GM12874 (cell line): ENCODE measurements at regions not wholly inside any gene's neighbourhood (a gene's known extent, or its start where the extent isn't known, plus 50 kb on each side); places are given as distances from the start of the nearest gene placed in this dataset.

ENCODE experiments used
- CTCF ChIP-seq: IDR thresholded peaks from 2 replicates; pipeline ENCODE4 v1.5.1; 2011; ENCODE audit warnings: low read depth, mild to moderate bottlenecking, control low read depth, low read length, moderate library complexity; ENCODE audit not compliant: insufficient read depth

GRCh38 chr14:31990926-31991572, 86.1 kb upstream of the ARHGAP5 start:
- no peak for TF ChIP-seq CTCF

- TF ChIP-seq CTCF = no peak
Measured at GRCh38 chr14:31992011-31992447, 85.1 kb upstream of the ARHGAP5 start.

GRCh38 chr14:31993521-31993951, 83.6 kb upstream of the ARHGAP5 start:
- no peak for TF ChIP-seq CTCF

GRCh38 chr14:31994391-31995033, 82.6 kb upstream of the ARHGAP5 start:
- no peak for TF ChIP-seq CTCF

- TF ChIP-seq CTCF = no peak
Measured at GRCh38 chr14:32003585-32003984, 73.5 kb upstream of the ARHGAP5 start.

- no peak for TF ChIP-seq CTCF
Measured at GRCh38 chr14:32004300-32004699, 72.8 kb upstream of the ARHGAP5 start.

- TF ChIP-seq CTCF = no peak
Measured at GRCh38 chr14:32005628-32006027, 71.5 kb upstream of the ARHGAP5 start.
